Liver (tissue), 8 donors: ENCODE measurements at regions not wholly inside any gene's neighbourhood (a gene's known extent, or its start where the extent isn't known, plus 50 kb on each side); places are given as distances from the start of the nearest gene placed in this dataset.

ENCODE experiments used
- DNase-seq: peaks from one replicate; pipeline ENCODE4 v3.0.0-alpha.2; 2017; ENCODE audit warnings: low spot score
- H3K27ac ChIP-seq, 2 donors: one replicate each; pipeline ENCODE4 v1.7.0; 2013; ENCODE audit warnings: inconsistent platforms in 2 of 2, low read length in 2 of 2, control low read depth in 1 of 2, low read depth in 1 of 2, mild to moderate bottlenecking in 1 of 2
- H3K27me3 ChIP-seq, 4 donors: one replicate each; pipeline versions ENCODE4 v1.6.1 to v1.7.0; 2013; ENCODE audit warnings: low read length in 3 of 4, inconsistent platforms in 1 of 4, mild to moderate bottlenecking in 1 of 4, moderate library complexity in 1 of 4; ENCODE audit not compliant: control insufficient read depth in 4 of 4, insufficient read depth in 4 of 4
- H3K36me3 ChIP-seq, 4 donors: one replicate each; pipeline versions ENCODE4 v1.6.1 to v1.7.0; 2013; ENCODE audit warnings: low read length in 3 of 4, mild to moderate bottlenecking in 3 of 4, low read depth in 1 of 4, moderate library complexity in 1 of 4; ENCODE audit not compliant: control insufficient read depth in 4 of 4, insufficient read depth in 3 of 4
- H3K4me1 ChIP-seq, 4 donors: one replicate each; pipeline versions ENCODE4 v1.6.1 to v1.7.0; 2013; ENCODE audit warnings: low read length in 3 of 4, mild to moderate bottlenecking in 3 of 4, moderate library complexity in 1 of 4; ENCODE audit not compliant: control insufficient read depth in 4 of 4, insufficient read depth in 4 of 4
- H3K4me3 ChIP-seq, 3 donors: one replicate each; pipeline versions ENCODE4 v1.6.1 to v1.7.0; 2013; ENCODE audit warnings: low read length in 3 of 3, control low read depth in 1 of 3, low read depth in 1 of 3, mild to moderate bottlenecking in 1 of 3
- H3K9ac ChIP-seq, 2 donors: one replicate each; pipeline ENCODE4 v1.7.0; 2013; ENCODE audit warnings: low read length in 2 of 2, mild to moderate bottlenecking in 2 of 2, moderate library complexity in 2 of 2, control low read depth in 1 of 2, low read depth in 1 of 2
- H3K9me3 ChIP-seq, 4 donors: one replicate each; pipeline versions ENCODE4 v1.6.1 to v1.7.0; 2013; ENCODE audit warnings: low read length in 3 of 4; ENCODE audit not compliant: control insufficient read depth in 4 of 4
- ATF3 ChIP-seq: IDR thresholded peaks from 2 replicates; pipeline ENCODE4 v1.6.1; 2016; ENCODE audit warnings: antibody characterized with exemption
- CTCF ChIP-seq: fragments of 150-350 bp; IDR thresholded peaks from 2 replicates; pipeline ENCODE4 v1.5.1; 2017; ENCODE audit warnings: improper control_type of control experiment, low read depth, low read length; ENCODE audit not compliant: missing input control
- EGR1 ChIP-seq, 2 donors: IDR thresholded peaks; 2 replicates each; pipeline ENCODE4 v1.6.1; 2016 to 2018; ENCODE audit warnings: antibody characterized with exemption in 2 of 2, low read depth in 2 of 2
- FOXA1 ChIP-seq: IDR thresholded peaks from 2 replicates; pipeline ENCODE4 v1.6.1; 2016; ENCODE audit warnings: antibody characterized with exemption
- FOXA2 ChIP-seq: IDR thresholded peaks from 2 replicates; pipeline ENCODE4 v1.6.1; 2016; ENCODE audit warnings: antibody characterized with exemption
- GABPA ChIP-seq, 2 donors: IDR thresholded peaks in 1 of 2; conservative IDR thresholded peaks in 1 of 2; 2 replicates each; pipeline ENCODE4 v1.6.1; 2016; ENCODE audit warnings: antibody characterized with exemption in 2 of 2, mild to moderate bottlenecking in 1 of 2, moderate library complexity in 1 of 2
- HNF4G ChIP-seq: IDR thresholded peaks from 2 replicates; pipeline ENCODE4 v1.6.1; 2016; ENCODE audit warnings: antibody characterized with exemption
- JUND ChIP-seq, 2 donors: IDR thresholded peaks; 2 replicates each; pipeline ENCODE4 v1.6.1; 2016; ENCODE audit warnings: antibody characterized with exemption in 2 of 2
- MAX ChIP-seq: IDR thresholded peaks from 2 replicates; pipeline ENCODE4 v1.6.1; 2016; ENCODE audit warnings: antibody characterized with exemption
- NR2F2 ChIP-seq: IDR thresholded peaks from 2 replicates; pipeline ENCODE4 v1.6.1; 2016; ENCODE audit warnings: antibody characterized with exemption
- REST ChIP-seq: IDR thresholded peaks from 2 replicates; pipeline ENCODE4 v1.6.1; 2016; ENCODE audit warnings: antibody characterized with exemption, mild to moderate bottlenecking
- RXRA ChIP-seq, 2 donors: IDR thresholded peaks; 2 replicates each; pipeline ENCODE4 v1.6.1; 2017 to 2018; ENCODE audit warnings: antibody characterized with exemption in 2 of 2, mild to moderate bottlenecking in 1 of 2
- SP1 ChIP-seq: IDR thresholded peaks from 2 replicates; pipeline ENCODE4 v1.6.1; 2018; ENCODE audit warnings: antibody characterized with exemption, mild to moderate bottlenecking
- YY1 ChIP-seq: IDR thresholded peaks from 2 replicates; pipeline ENCODE4 v1.6.1; 2016; ENCODE audit warnings: antibody characterized with exemption, mild to moderate bottlenecking
- ZBTB33 ChIP-seq: IDR thresholded peaks from 2 replicates; pipeline ENCODE4 v1.6.1; 2016; ENCODE audit warnings: antibody characterized with exemption
- WGBS: extraction: QIAGEN DNeasy Blood & Tissue Kit; methylation state at CpG from one replicate; pipeline ENCODE4 v1.1.7; 2013; 5-methylcytosine and 5-hydroxymethylcytosine counted together
- donor health status: healthy.
- donor health status: healthy.
- donor health status: healthy.
- donor health status: healthy.
- donor health status: healthy.

- H3K27ac ChIP-seq, result no peak overlapping the region
- no peak for DNase-seq
- H3K36me3 ChIP-seq, result no peaks in the 10 kb centered on the region
- TF ChIP-seq GABPA (IDR thresholded peaks at IDR 0.05 in 1 of 2, conservative IDR thresholded peaks at IDR 0.05 in 1 of 2), result no peak
- TF ChIP-seq REST, result no peak
- H3K4me3 ChIP-seq, result no peak overlapping the region
- H3K9ac ChIP-seq, result no peak overlapping the region
- no peaks in the 10 kb centered on the region for H3K9me3 ChIP-seq
- H3K4me1 ChIP-seq, result no peaks in the 10 kb centered on the region
- no peaks in the 10 kb centered on the region for H3K27me3 ChIP-seq
- WGBS, result 52% methylated on average over 2 of the region's 2 CpGs
These were observed 951.6 kb upstream of the SLC39A10 start for GRCh38 chr2:194705398-194705797.

- Histone ChIP-seq H3K27me3 (peaks cover 0 to under 1% (median 0%) of the 10 kb centered on the region in 4 donors), H3K4me1 (no peaks in the 10 kb centered on the region), H3K27ac (no peak overlapping the region), H3K9ac (no peak overlapping the region), H3K9me3 (no peaks in the 10 kb centered on the region), H3K4me3 (no peak overlapping the region), H3K36me3 (no peaks in the 10 kb centered on the region)
- no peak for TF ChIP-seq SP1
- TF ChIP-seq JUND (IDR thresholded peaks at IDR 0.05), result no peak
- no peak for TF ChIP-seq EGR1 (IDR thresholded peaks at IDR 0.05; ENCODE audit: low read depth in 2 of 2)
- no peak for TF ChIP-seq MAX
- no peak for TF ChIP-seq ZBTB33
- no peak for TF ChIP-seq REST
- DNase-seq, result no peak
These were observed 956.3 kb upstream of the SLC39A10 start for GRCh38 chr2:194700726-194701125.

- Histone ChIP-seq H3K9me3 (no peaks in the 10 kb centered on the region), H3K4me1 (no peaks in the 10 kb centered on the region), H3K27me3 (peaks cover 0 to 2% (median 0%) of the 10 kb centered on the region in 4 donors), H3K36me3 (no peaks in the 10 kb centered on the region), H3K9ac (no peak overlapping the region), H3K4me3 (no peak overlapping the region), H3K27ac (no peak overlapping the region)
- 75% methylated on average over 3 of the region's 3 CpGs for WGBS
- no peak for DNase-seq
- TF ChIP-seq RXRA (IDR thresholded peaks at IDR 0.05), result no peak
- no peak for TF ChIP-seq FOXA2
- TF ChIP-seq ATF3, result no peak
- TF ChIP-seq EGR1 (IDR thresholded peaks at IDR 0.05; ENCODE audit: low read depth in 2 of 2), result no peak
- no peak for TF ChIP-seq CTCF
- TF ChIP-seq FOXA1, result no peak
- no peak for TF ChIP-seq YY1
- no peak for TF ChIP-seq NR2F2
- no peak for TF ChIP-seq MAX
- TF ChIP-seq HNF4G, result no peak
These were observed 956.9 kb upstream of the SLC39A10 start for GRCh38 chr2:194700116-194700515.
